Jurkat, Clone E6-1 (cell line): ENCODE measurements at regions not wholly inside any gene's neighbourhood (a gene's known extent, or its start where the extent isn't known, plus 50 kb on each side); places are given as distances from the start of the nearest gene placed in this dataset.
"Not testable (repeated sequence)": the region's sequence is repeated elsewhere in the genome, so short reads cannot be mapped to it uniquely, and the experiment has no call there.

ENCODE experiments used
- DNase-seq: peaks from one replicate; pipeline ENCODE4 v3.0.0-alpha.2; 2011; ENCODE audit warnings: low read depth, low spot score
- H3K4me3 ChIP-seq: 2 replicates; pipeline ENCODE4 v1.5.1; 2011; ENCODE audit warnings: mild to moderate bottlenecking, low read length, control low read depth, moderate library complexity

- H3K4me3 ChIP-seq: no peak overlapping the region
- DNase-seq: no peak
These were observed 195.5 kb upstream of the CLINT1 start for GRCh38 chr5:158054223-158055110.

DNA sequence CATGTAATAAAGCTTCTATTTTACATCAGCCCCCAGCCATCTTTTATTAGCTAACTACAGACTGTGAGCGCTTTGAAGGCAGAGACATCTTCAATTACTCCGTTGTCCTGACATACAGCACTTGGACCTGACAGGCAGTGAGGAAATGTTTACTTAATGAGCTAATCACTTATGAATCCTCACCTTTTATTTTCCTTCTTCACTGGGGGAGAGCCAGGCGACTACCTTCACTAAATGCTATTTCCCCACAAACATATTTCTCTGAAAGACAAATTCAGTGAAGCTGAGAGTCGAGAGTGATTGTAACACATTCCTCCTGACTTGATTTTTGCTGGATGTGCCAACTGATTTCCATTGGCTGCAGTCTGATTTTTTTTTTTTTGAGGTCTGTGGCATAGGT lies 192.1 kb upstream of the CLINT1 start:
- DNase-seq: no peak

DNA sequence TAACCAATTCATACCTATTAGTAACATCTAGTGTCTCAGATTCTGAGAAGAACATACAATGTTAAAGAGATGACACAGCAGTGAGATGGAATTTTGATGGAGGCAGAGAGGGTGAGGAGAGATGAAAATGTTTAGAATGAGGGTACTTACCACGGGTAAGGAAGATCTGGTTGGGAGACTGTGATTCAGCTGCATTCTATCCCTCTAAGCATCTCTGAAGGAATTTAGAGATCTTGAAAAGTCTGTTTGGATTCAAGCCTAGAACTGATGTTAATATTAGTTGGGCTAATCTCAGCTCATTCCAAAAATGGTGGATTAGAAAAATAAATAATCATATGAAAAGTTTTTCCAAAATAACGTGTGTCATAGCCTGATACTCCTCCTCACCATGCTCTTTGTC lies 191.5 kb upstream of the CLINT1 start:
- H3K4me3 ChIP-seq: no peak overlapping the region
- no peak for DNase-seq

More for the DNA sequence above, 192.1 kb upstream of the CLINT1 start:
- H3K4me3 ChIP-seq: no peak overlapping the region

GRCh38 chr5:158049459-158049858 lies 190.5 kb upstream of the CLINT1 start:
- H3K4me3 ChIP-seq: no peak overlapping the region
- DNase-seq: no peak

DNA sequence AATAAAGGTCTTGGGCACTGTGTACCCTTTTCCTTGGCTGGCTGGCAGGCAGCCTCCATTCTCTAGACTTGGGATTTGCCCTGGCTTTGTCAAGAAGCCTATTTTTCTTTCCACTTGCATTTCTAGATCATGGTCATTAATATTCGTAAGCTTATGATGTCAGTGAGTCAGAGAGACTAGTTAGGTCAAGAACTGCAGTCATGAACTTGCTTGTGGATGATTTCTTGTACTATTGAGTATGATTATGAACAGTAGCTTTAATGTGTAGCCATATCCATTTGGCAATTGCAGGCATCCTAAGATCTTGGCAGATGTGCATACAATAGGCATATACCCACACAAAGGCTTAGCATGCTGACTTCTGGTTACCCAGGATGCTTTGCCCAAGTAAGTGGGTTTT lies 186.8 kb upstream of the CLINT1 start:
- no peak for DNase-seq
- H3K4me3 ChIP-seq: no peak overlapping the region

- no peak overlapping the region for H3K4me3 ChIP-seq
- no peak for DNase-seq
These were observed 181.0 kb upstream of the CLINT1 start for GRCh38 chr5:158039911-158040347.

GRCh38 chr5:158039441-158039840 lies 180.5 kb upstream of the CLINT1 start:
- no peak for DNase-seq
- no peak overlapping the region for H3K4me3 ChIP-seq

DNA sequence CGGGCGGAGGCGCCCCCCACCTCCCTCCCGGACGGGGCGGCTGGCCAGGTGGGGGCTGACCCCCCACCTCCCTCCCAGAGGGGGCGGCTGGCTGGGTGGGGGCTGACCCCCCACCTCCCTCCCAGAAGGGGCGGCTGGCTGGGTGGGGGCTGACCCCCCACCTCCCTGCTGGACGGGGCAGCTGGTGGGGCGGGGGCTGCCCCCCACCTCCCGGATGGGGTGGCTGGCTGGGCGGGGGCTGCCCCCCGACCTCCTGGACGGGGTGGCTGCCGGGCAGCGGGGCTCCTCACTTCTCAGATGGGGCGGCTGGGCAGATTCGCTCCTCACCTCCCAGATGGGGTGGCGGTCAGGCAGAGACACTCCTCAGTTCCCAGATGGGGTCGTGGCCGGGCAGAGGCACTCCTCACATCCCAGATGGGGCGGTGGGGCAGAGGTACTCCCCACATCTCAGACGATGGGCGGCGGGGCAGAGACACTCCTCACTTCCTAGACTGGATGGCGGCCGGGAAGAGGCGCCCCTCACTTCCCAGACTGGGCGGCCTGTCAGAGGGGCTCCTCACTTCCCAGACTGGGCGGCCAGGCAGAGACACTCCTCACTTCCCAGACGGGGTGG lies 178.1 kb upstream of the CLINT1 start:
- DNase-seq, H3K4me3 ChIP-seq: not testable (repeated sequence)

- not testable (repeated sequence) for H3K4me3 ChIP-seq, DNase-seq
These were observed 175.6 kb upstream of the CLINT1 start for GRCh38 chr5:158034586-158034985.

DNA sequence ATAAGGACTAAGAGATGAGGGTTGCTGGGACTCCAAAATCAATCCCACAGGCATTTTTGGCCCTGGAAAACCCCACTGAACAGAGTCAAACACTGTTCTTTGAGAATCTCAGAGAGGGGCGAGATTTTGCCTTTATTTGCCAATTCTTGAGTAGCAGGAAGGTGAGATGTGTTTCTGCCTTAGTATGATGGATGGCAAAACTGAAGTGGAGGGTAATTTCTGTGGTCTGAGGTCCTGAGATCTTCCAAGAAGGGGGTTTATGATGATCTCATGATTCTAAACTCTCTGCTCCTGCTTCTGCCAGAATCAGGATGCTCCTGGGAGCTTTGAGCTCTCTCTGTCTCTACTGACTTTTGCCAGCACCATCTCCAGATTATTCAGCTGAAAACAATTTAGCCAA lies 174.8 kb upstream of the CLINT1 start:
- no peak overlapping the region for H3K4me3 ChIP-seq
- DNase-seq: no peak

- no peak overlapping the region for H3K4me3 ChIP-seq
- DNase-seq: no peak
These were observed 174.1 kb upstream of the CLINT1 start for GRCh38 chr5:158033076-158033475.

GRCh38 chr5:158032246-158032645 lies 173.3 kb upstream of the CLINT1 start:
- no peak for DNase-seq
- no peak overlapping the region for H3K4me3 ChIP-seq

DNA sequence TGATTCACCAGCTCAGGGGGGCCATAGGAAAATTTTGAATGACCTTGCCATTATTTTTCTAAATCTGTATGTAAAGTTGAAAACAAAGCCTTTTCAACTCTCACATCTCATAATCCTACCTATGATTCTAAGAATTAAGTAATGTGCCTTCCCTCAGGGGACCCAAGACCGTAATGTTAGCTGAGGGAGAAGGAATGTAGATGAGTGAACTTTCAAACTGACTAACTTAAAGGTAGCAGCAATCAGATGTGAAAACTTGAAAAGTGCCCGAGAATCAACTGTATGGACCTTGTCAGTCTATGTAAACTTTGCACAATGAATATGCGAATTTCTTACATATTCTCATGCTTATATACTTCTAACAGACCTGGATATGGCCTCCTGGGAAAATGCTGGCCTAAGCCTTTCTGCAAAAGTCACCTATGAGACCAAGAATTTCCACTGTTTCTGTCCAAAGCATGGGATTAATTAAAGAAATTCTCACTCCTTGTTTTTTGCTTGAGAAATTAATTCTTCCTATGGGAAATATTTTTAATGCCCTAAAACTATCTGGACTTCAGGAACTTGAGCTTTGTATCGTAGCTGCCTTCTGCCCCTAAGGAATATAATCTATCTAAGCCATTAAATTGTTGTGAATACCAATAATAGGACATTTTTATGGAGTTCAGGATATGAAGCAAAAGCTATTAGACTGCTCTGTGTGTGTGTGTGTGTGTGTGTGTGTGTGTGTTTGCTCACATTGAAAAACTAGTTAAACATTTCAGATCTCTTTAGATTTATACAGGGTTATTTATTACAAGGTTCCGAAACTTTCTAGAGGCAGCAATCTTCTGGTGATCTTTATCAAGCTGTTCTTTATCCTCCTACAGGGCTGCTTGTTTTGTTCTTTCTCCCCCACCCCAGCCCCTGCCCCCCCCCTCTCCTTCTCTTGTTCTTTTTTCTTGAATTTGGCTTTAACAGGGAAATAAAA lies 169.1 kb upstream of the CLINT1 start:
- no peak overlapping the region for H3K4me3 ChIP-seq
- no peak for DNase-seq

GRCh38 chr5:158026304-158027031 lies 167.5 kb upstream of the CLINT1 start:
- H3K4me3 ChIP-seq: no peak overlapping the region
- no peak for DNase-seq

- DNase-seq: no peak
- H3K4me3 ChIP-seq: no peak overlapping the region
These were observed 164.3 kb upstream of the CLINT1 start for GRCh38 chr5:158023266-158023665.

DNA sequence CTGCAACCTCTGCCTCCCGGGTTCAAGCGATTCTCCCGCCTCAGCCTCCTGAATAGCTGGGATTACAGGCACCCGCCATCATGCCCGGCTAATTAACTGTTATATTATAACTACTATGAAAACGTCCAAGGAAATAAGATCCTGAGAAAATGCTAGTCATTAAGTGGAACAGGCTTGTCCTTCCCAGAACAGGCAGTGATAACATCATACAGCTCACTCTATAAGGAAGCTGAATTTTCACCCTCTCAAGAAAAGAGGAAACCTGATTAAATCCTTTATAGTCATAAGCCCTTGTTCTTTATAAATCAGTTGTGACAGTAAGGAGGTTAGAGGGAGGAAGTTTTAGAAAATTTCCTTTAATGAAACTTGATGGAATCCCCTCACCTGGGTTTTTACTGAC lies 163.9 kb upstream of the CLINT1 start:
- no peak for DNase-seq
- H3K4me3 ChIP-seq: no peak overlapping the region

GRCh38 chr5:158022393-158022792 lies 163.4 kb upstream of the CLINT1 start:
- no peak overlapping the region for H3K4me3 ChIP-seq
- no peak for DNase-seq

DNA sequence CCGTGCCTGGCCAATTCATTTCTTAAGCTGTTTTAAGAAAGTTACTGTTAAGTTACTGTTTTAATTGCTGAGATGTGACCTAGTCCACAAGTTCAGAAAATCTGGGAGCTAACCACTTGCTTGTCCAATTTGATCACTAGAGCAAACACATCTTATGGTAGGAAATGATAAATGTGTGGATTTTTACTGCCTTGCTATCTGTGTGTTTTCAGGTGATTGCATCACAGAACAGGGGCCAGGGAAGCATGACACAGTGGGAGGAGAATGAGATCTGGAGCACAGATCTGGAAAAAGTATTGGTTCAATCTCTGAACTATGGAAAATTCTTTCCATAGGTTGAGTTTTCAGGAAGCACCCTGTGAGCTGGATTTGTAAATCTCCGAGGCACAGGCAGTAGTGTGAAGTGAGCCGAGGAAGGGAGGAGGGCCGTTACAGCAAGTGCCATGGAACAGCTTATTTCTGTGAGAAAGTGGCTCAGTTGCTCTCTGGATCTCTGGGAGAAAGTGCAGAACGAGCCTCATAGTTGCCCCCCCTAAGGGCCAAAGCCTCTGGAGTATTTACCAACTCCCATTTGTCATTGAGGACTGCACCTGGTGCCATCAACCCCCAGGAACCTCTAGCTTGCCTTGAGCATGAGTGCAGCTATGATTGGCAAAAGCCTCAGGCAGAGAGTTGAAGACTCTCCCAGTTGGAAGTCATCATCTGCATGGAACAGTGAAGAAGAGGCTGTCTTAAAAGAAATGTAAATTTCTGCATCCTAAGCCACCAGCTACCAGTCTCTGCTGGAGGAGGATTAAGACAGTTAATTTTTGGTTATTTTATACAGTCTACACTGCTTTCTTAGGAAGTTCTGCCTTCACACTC lies 161.8 kb upstream of the CLINT1 start:
- no peak for DNase-seq
- no peak overlapping the region for H3K4me3 ChIP-seq
